GM12878 (cell line): ENCODE measurements at regions not wholly inside any gene's neighbourhood (a gene's known extent, or its start where the extent isn't known, plus 50 kb on each side); places are given as distances from the start of the nearest gene placed in this dataset.

ENCODE experiments used
- ATAC-seq: fragments of 200-7000 bp; cut with Tn5 transposase; 3 replicates; pipeline ENCODE4 v1.9.1; 2020; ENCODE audit warnings: mild to moderate bottlenecking, moderate library complexity
- BruUV-seq: library from RNA; stranded (reverse); fragments of 400-500 nt; replicated peaks from 2 replicates; lab custom pipeline; 2021; lab: Mats Ljungman, UMichigan
- CTCF ChIA-PET: fragments of 300-600 bp; sonication (Branson Sonifier 250); formaldehyde crosslinking; extraction: SDS; loops from one replicate; lab custom pipeline; 2021; ENCODE audit warnings: inconsistent platforms; lab: Yijun Ruan, JAX
- POLR2A ChIA-PET: fragments of 350-600 bp; formaldehyde crosslinking; extraction: SDS; loops from one replicate; lab custom pipeline; 2021; ENCODE audit warnings: inconsistent platforms; lab: Charles Lee
- RAD21 ChIA-PET: fragments of 300-600 bp; sonication (Branson Sonifier 250); formaldehyde crosslinking; loops from one replicate; lab custom pipeline; 2023; ENCODE audit warnings: antibody characterized with exemption; ENCODE audit not compliant: unreplicated experiment; lab: Charles Lee
- SMC1A ChIA-PET: fragments of 300-600 bp; sonication (Branson Sonifier 250); formaldehyde crosslinking; loops from one replicate; lab custom pipeline; 2023; ENCODE audit not compliant: unreplicated experiment, uncharacterized antibody; lab: Charles Lee
- DNase-seq: peaks from one replicate; pipeline ENCODE4 v3.0.0-alpha.2; 2011; ENCODE audit warnings: low read depth, low spot score
- FAIRE-seq: peaks from 3 replicates; lab custom pipeline; 2011; peaks lifted over from hg19 to GRCh38; lab: Jason Lieb, UNC
- H2AFZ ChIP-seq: 2 replicates; pipeline ENCODE4 v1.6.0; 2011; ENCODE audit warnings: low read depth, low read length, control low read depth; ENCODE audit not compliant: control insufficient read depth
- H3K27ac ChIP-seq: 2 replicates; pipeline ENCODE4 v1.5.1; 2011; ENCODE audit warnings: control low read depth; ENCODE audit not compliant: control insufficient read depth, insufficient read depth
- H3K27me3 ChIP-seq, 2 experiments: replicated peaks in 1 of 2; 2 replicates each; pipeline versions ENCODE4 v1.6.0 to v1.6.1; 2011; ENCODE audit warnings: low read length in 1 of 2; ENCODE audit not compliant: control insufficient read depth in 2 of 2, insufficient read depth in 2 of 2
- H3K36me3 ChIP-seq, 2 experiments: 2 replicates each; pipeline ENCODE4 v1.5.1; 2011; ENCODE audit warnings: low read length in 1 of 2; ENCODE audit not compliant: control insufficient read depth in 2 of 2, insufficient read depth in 2 of 2
- H3K4me1 ChIP-seq: 2 replicates; pipeline ENCODE4 v1.6.1; 2011; ENCODE audit warnings: mild to moderate bottlenecking, low read length, moderate library complexity, mixed read lengths; ENCODE audit not compliant: control insufficient read depth, insufficient read depth
- H3K4me2 ChIP-seq: 2 replicates; pipeline ENCODE4 v1.6.0; 2011; ENCODE audit warnings: control low read depth; ENCODE audit not compliant: control insufficient read depth, insufficient read depth
- H3K4me3 ChIP-seq: fragments of 200-600 bp; sonication (generic); 2 replicates; pipeline ENCODE4 v1.5.1; 2016
- H3K79me2 ChIP-seq: 2 replicates; pipeline ENCODE4 v1.6.0; 2011; ENCODE audit warnings: low read length; ENCODE audit not compliant: control insufficient read depth, insufficient read depth
- H3K9ac ChIP-seq: 2 replicates; pipeline ENCODE4 v1.8.0; 2011; ENCODE audit warnings: low read length, control low read depth, mixed read lengths; ENCODE audit not compliant: control insufficient read depth, insufficient read depth
- H3K9me3 ChIP-seq: replicated peaks from 3 replicates; pipeline ENCODE4 v1.5.1; 2011; ENCODE audit warnings: mild to moderate bottlenecking, low read length; ENCODE audit not compliant: control insufficient read depth, insufficient read depth
- H4K20me1 ChIP-seq: 2 replicates; pipeline ENCODE4 v1.6.0; 2011; ENCODE audit not compliant: control insufficient read depth, insufficient read depth
- ATF3 ChIP-seq: IDR thresholded peaks from 2 replicates; pipeline ENCODE4 v1.6.1; 2011; ENCODE audit warnings: low read depth, mild to moderate bottlenecking, low read length, moderate library complexity, borderline replicate concordance; ENCODE audit errors: extremely low read depth
- ATF7 ChIP-seq: fragments of 450-650 bp; IDR thresholded peaks from 2 replicates; pipeline ENCODE4 v1.6.1; 2016; ENCODE audit warnings: low read depth, mild to moderate bottlenecking
- CHD4 ChIP-seq: fragments of 200-600 bp; sonication (generic); IDR thresholded peaks from 2 replicates; pipeline ENCODE4 v1.6.1; 2016; ENCODE audit warnings: mild to moderate bottlenecking
- CREB1 ChIP-seq: IDR thresholded peaks from 2 replicates; pipeline ENCODE4 v1.6.1; 2012; ENCODE audit warnings: low read depth, mild to moderate bottlenecking, inconsistent platforms
- CREM ChIP-seq: IDR thresholded peaks from 2 replicates; pipeline ENCODE4 v1.6.1; 2014; ENCODE audit warnings: antibody characterized with exemption, low read depth
- CTCF ChIP-seq, 3 experiments: IDR thresholded peaks in 2 of 3; conservative IDR thresholded peaks in 1 of 3; 2 replicates each; pipeline ENCODE4 v1.5.1; 2011; ENCODE audit warnings: low read depth in 3 of 3, low read length in 3 of 3, mild to moderate bottlenecking in 3 of 3, control low read depth in 2 of 3, moderate library complexity in 2 of 3, inconsistent platforms in 1 of 3, mixed read lengths in 1 of 3; ENCODE audit not compliant: control insufficient read depth in 2 of 3, insufficient read depth in 1 of 3; ENCODE audit errors: extremely low read depth in 1 of 3
- PAX5 ChIP-seq: IDR thresholded peaks from 2 replicates; pipeline ENCODE4 v1.6.1; 2011; ENCODE audit warnings: low read depth, low read length, borderline replicate concordance
- RUNX3 ChIP-seq: IDR thresholded peaks from 2 replicates; pipeline ENCODE4 v1.6.1; 2012; ENCODE audit warnings: low read length, inconsistent platforms
- SUPT20H ChIP-seq: IDR thresholded peaks from 2 replicates; pipeline ENCODE4 v1.6.1; 2011; ENCODE audit warnings: low read depth, mild to moderate bottlenecking, low read length, moderate library complexity, borderline replicate concordance; ENCODE audit not compliant: control insufficient read depth
- TCF7 ChIP-seq: IDR thresholded peaks from 2 replicates; pipeline ENCODE4 v1.6.1; 2014; ENCODE audit warnings: antibody characterized with exemption, borderline replicate concordance
- WGBS: methylation state at CpG from one replicate; pipeline ENCODE4 v1.1.6; 2016; ENCODE audit warnings: low lambda C conversion rate; ENCODE audit not compliant: insufficient replicate concordance, insufficient coverage; ENCODE audit errors: missing lambda C conversion rate; 5-methylcytosine and 5-hydroxymethylcytosine counted together
- in situ Hi-C: fragments of 300-500 bp; cut with MboI; formaldehyde crosslinking; loops from 9 replicates; pipeline ENCODE4 v1.14.3; 2018; ENCODE audit warnings: mixed read lengths
- intact Hi-C: fragments of 100-400 bp; cut with micrococcal nuclease; formaldehyde crosslinking; loops from one replicate; pipeline ENCODE4 v1.14.2; 2022; ENCODE audit not compliant: unreplicated experiment

GRCh38 chr6:119610754-119611153 is 261.2 kb upstream of the MAN1A1 start:
- Histone ChIP-seq H3K36me3 (no peaks in the 10 kb centered on the region), H3K4me1 (peaks cover 3% of the 10 kb centered on the region; the same call in 1 of the 2 replicates), H3K27me3 (no peaks in the 10 kb centered on the region), H3K79me2 (no peaks in the 10 kb centered on the region), H3K4me3 (no peak overlapping the region), H3K27ac (no peak overlapping the region), H3K4me2 (no peak overlapping the region)
- in situ Hi-C loops (no loop called here), intact Hi-C loops (no loop called here)
- no peak for ATAC-seq
- POLR2A ChIA-PET, result no interaction called here
- BruUV-seq, result no TSS peak
- RAD21 ChIA-PET, result interaction anchor here (1.1 kb wide), 1 partner anchor 277 kb away, joined by 3 read pairs; no protein-coding TSS in a partner anchor
- SMC1A ChIA-PET, result interaction anchor here (0.7 to 1.3 kb wide), 2 partner anchors 203 to 277 kb away, joined by 3 read pairs; no protein-coding TSS in a partner anchor
- TF ChIP-seq CHD4 (no peak), CTCF (IDR thresholded peaks at IDR 0.05 in 2 of 3, conservative IDR thresholded peaks at IDR 0.05 in 1 of 3; ENCODE audit: control insufficient read depth in 2 of 3, extremely low read depth in 1 of 3, insufficient read depth in 1 of 3, low read depth in 3 of 3, low read length in 3 of 3) (no peak), ATF3 (no peak), RUNX3 (no peak), SUPT20H (no peak), CREM (no peak), CREB1 (no peak), PAX5 (no peak), TCF7 (no peak), ATF7 (no peak)
- TF ChIP-seq, all 136 proteins: peak for 0
- 53% methylated on average over 1 of the region's 1 CpG for WGBS
- CTCF ChIA-PET, result no interaction called here
- Histone ChIP-seq H3K9me3 (no peaks in the 10 kb centered on the region; the same call in 2 of the 3 replicates), H3K9ac (no peak overlapping the region), H4K20me1 (no peaks in the 10 kb centered on the region), H2AFZ (no peak overlapping the region)
- no peak for FAIRE-seq
- no peak for DNase-seq
